Chondrocyte (in vitro differentiated cells): ENCODE measurements at regions not wholly inside any gene's neighbourhood (a gene's known extent, or its start where the extent isn't known, plus 50 kb on each side); places are given as distances from the start of the nearest gene placed in this dataset.

Experiments
- DNase-seq: peaks from one replicate; pipeline ENCODE4 v3.0.0; 2021; ENCODE audit warnings: mixed read lengths, low spot score
- H3K27ac Mint-ChIP-seq: one replicate; pipeline ENCODE4 v1.8.0; 2021; ENCODE audit warnings: mild to moderate bottlenecking, moderate library complexity, mixed read lengths; ENCODE audit not compliant: unreplicated experiment
- H3K27me3 Mint-ChIP-seq: 2 replicates; pipeline ENCODE4 v1.8.0; 2021; ENCODE audit warnings: low read depth, mixed read lengths
- H3K36me3 Mint-ChIP-seq: 2 replicates; pipeline ENCODE4 v1.8.0; 2021; ENCODE audit warnings: low read depth, mixed read lengths
- H3K4me1 Mint-ChIP-seq: 2 replicates; pipeline ENCODE4 v1.8.0; 2021; ENCODE audit warnings: low read depth, mild to moderate bottlenecking, mixed read lengths
- H3K4me3 Mint-ChIP-seq: one replicate; pipeline ENCODE4 v1.8.0; 2021; ENCODE audit warnings: mild to moderate bottlenecking, moderate library complexity, mixed read lengths; ENCODE audit not compliant: unreplicated experiment
- H3K9me3 Mint-ChIP-seq: 2 replicates; pipeline ENCODE4 v1.8.0; 2021; ENCODE audit warnings: low read depth, mixed read lengths
- CTCF ChIP-seq: fragments of 200-600 bp; sonication (generic); IDR thresholded peaks from 2 replicates; pipeline ENCODE4 v1.5.0; 2021; ENCODE audit warnings: antibody characterized with exemption, mild to moderate bottlenecking, moderate library complexity

GRCh38 chr5:156124708-156125107 is 202.3 kb upstream of the SGCD start:
- no peak overlapping the region for H3K27ac Mint-ChIP-seq
- peaks cover 4% of the 10 kb centered on the region for H3K27me3 Mint-ChIP-seq

GRCh38 chr5:156125118-156125517 is 201.8 kb upstream of the SGCD start:
- DNase-seq = no peak
- no peak for TF ChIP-seq CTCF
- peaks cover 4% of the 10 kb centered on the region for H3K27me3 Mint-ChIP-seq

More at GRCh38 chr5:156124708-156125107, 202.3 kb upstream of the SGCD start:
- Mint-ChIP-seq H3K36me3 (no peaks in the 10 kb centered on the region), H3K9me3 (no peaks in the 10 kb centered on the region), H3K4me3 (no peak overlapping the region), H3K4me1 (peaks cover 15% of the 10 kb centered on the region)
- TF ChIP-seq CTCF = no peak
- DNase-seq = no peak

GRCh38 chr5:156126716-156127115 is 200.2 kb upstream of the SGCD start:
- peaks cover 4% of the 10 kb centered on the region for H3K4me1 Mint-ChIP-seq
- H3K9me3 Mint-ChIP-seq = no peaks in the 10 kb centered on the region
- no peak overlapping the region for H3K4me3 Mint-ChIP-seq
- no peak for TF ChIP-seq CTCF
- no peak for DNase-seq
- peaks cover 5% of the 10 kb centered on the region for H3K27me3 Mint-ChIP-seq
- no peaks in the 10 kb centered on the region for H3K36me3 Mint-ChIP-seq
- no peak overlapping the region for H3K27ac Mint-ChIP-seq

More at GRCh38 chr5:156125118-156125517, 201.8 kb upstream of the SGCD start:
- H3K27ac Mint-ChIP-seq = no peak overlapping the region
- H3K9me3 Mint-ChIP-seq = no peaks in the 10 kb centered on the region
- H3K4me3 Mint-ChIP-seq = no peak overlapping the region
- H3K4me1 Mint-ChIP-seq = peaks cover 15% of the 10 kb centered on the region
- no peaks in the 10 kb centered on the region for H3K36me3 Mint-ChIP-seq

GRCh38 chr5:156128026-156128425 is 198.9 kb upstream of the SGCD start:
- H3K27me3 Mint-ChIP-seq = peaks cover 3% of the 10 kb centered on the region
- DNase-seq = no peak
- no peak for TF ChIP-seq CTCF

GRCh38 chr5:156134216-156134615 is 192.7 kb upstream of the SGCD start:
- H3K27ac Mint-ChIP-seq = peak overlapping the region; percentile 19
- no peaks in the 10 kb centered on the region for H3K36me3 Mint-ChIP-seq
- peaks cover 4% of the 10 kb centered on the region for H3K9me3 Mint-ChIP-seq
- H3K27me3 Mint-ChIP-seq = peaks cover 3% of the 10 kb centered on the region
- no peak for TF ChIP-seq CTCF
- no peak overlapping the region for H3K4me3 Mint-ChIP-seq
- H3K4me1 Mint-ChIP-seq = peaks cover 23% of the 10 kb centered on the region
- no peak for DNase-seq

More at GRCh38 chr5:156128026-156128425, 198.9 kb upstream of the SGCD start:
- H3K9me3 Mint-ChIP-seq = peaks cover 4% of the 10 kb centered on the region
- H3K36me3 Mint-ChIP-seq = no peaks in the 10 kb centered on the region
- H3K27ac Mint-ChIP-seq = no peak overlapping the region
- no peak overlapping the region for H3K4me3 Mint-ChIP-seq
- H3K4me1 Mint-ChIP-seq = no peaks in the 10 kb centered on the region
